ENCODE measurements at regions not wholly inside any gene's neighbourhood (a gene's known extent, or its start where the extent isn't known, plus 50 kb on each side); places are given as distances from the start of the nearest gene placed in this dataset.

DNA sequence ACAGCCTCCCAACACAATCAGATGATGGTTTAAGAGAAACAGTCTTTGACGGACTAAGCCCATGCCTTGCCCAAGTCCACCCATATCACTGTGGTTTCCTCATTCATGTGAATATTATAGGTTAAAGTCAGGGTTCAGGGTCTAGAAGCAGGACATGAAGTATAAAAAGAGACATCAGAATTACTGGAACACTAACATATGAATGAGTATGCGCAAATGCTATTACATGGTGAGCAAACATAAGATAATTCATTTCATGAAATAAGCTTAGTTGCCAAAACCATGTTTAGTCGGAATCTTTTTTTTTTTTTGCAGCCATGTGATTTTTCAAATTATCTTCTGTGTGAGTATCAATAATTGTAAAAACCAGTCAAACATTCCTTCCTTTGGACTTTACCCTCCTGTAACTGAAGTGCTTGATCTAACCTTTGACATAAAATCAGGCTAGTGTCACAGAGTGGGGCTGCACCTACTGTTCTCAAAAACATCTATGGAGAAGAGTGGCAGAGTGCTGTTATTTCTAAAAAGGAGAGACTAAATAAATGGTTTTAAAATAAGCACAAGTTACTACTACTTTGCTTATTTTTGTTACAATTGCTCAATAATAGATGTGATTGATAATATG, 84.9 kb upstream of the NRIP1 start:
- ChIA-PET POLR2A (no interaction called here), CTCF (no interaction called here)

DNA sequence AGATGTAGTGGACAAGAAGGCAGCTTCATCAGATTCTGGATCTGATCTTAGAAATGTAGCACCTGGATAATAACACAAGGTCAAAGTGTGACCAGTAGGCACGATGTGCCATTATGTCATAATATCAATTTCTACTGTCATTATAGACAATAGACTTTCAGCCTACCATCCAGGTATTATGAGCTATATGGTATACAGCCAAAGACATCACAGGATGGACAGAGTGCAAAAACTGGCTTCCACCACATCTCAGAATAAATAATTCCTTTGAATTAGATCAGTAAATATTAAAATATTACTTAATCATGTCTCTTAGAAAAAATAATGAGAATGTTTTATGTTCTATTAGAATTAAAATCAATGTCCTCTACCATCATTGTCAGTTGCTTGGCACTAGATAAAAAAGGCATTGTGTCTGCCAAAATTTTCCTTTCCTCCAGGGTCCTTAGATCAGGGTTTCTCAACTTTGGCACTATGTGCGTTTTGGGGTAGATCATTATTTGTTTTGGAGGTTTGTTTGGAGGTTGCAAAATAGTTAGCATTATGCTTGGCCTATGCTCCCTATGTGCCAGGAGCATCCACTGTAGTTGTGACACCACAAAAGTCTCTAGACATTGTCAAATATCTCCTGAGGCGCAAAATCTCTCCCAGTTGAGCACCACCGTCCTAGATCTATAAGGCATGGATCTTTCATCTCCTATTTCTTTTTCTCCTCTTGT, 86.7 kb upstream of the NRIP1 start:
- CTCF ChIA-PET, result no interaction called here
- POLR2A ChIA-PET, result interaction anchor here (0.6 kb wide), 1 partner anchor 23 kb away, joined by 4 read pairs; no protein-coding TSS in a partner anchor

DNA sequence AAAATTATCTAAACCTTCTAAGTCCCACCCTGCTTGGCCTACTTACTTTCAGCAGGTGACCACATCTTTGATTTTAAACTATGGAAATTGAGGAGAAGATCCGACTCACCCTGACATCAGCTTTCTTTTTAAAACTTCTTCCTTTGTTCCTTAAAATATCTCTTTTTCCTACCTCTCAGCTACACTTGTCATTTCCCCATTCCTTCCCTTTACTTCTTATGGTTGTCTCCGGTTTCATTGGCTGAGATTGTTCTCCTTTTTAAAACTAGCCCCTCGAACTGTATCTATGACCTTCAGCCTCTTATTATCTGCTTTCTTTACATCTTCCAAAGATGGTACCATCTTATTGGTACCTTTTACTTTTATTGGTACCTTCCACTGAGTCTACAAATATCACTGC, 87.8 kb upstream of the NRIP1 start:
- ChIA-PET POLR2A (no interaction called here), CTCF (no interaction called here)

DNA sequence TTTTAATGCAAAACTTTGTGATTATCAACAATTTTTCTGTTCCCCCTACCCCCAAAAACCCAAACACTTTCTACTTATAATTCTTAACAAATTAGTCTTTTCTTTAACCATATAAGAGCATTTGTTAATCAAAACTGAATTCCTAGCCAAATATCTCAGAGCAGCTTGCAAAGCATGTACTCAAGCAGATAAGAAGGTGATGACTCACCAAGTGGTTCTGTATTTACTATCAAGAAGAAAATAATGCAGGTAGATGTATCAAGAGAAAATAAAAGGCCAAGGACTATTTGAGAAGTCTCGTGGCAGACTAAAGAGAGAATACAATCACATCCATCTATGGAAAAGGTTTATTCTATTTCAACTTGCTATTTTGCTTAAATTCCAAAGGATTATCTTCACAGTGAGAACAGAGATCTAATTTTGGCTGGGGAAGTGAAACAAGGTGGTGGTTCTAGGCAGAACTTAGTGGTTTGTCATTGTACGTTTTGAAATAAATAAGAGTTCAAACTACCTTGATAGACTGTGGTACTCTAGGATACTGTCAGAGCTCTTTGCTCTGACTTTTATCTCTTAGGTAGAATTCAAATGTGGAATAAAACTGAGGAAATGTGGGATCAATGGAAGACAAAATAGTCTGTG, 94.7 kb upstream of the NRIP1 start:
- CTCF ChIA-PET, result no interaction called here
- POLR2A ChIA-PET, result no interaction called here

DNA sequence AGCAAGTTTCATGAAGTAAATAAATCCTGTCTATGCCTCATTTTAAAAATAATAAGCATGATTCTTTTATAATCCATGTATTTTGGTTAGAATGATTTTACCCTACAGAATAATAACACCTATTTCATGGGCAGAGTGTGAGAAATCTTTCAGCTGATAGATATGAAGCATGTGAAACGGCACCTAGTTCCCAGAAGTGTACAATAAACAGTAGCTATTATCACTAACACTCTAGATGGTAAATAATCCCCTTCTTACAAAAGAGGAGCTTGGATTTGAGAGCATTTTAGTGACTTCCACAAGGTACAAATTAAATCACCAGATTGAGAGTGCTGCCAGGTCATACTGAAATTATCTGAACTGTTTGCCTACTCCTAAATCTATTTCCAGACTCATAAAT, 95.3 kb upstream of the NRIP1 start:
- POLR2A ChIA-PET, result no interaction called here
- CTCF ChIA-PET, result no interaction called here

DNA sequence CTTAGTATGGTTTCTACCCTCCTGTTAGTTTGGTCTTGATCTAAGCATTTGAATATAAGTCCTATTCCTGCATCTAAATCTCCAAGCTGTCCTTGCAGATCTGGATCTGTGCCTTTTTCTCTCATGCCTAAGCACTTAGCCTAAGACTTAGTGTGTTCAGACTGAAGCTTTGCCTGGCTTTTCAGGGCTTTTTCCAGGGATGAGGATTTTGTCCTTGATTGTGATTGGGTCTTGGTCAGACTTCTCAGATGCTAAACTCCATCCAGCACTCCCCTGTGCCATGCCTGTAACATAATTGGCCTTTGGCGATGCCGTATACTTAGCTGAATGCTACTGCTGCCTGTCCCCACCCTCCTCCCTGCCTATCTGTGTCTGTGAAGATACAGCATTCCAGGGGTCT, 98.1 kb upstream of the NRIP1 start:
- ChIA-PET CTCF (no interaction called here), POLR2A (no interaction called here)

DNA sequence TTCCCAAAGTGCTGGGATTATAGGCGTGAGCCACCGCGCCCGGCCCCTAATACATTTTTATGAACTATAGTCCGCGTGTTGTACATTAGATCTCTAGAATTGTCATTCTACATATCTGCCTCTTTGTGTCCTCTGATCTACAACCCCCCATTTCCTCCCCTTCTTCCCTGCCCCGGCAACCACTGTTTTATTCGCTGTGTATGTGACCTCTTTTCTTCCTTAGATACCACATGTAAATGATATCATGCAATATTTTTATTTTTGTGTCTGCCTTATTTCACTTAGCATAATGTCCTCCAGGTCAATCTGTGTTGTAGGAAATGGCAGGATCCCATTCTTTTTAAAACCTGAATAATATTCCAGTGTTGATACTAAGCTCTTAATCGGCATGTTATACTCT, 99.5 kb upstream of the NRIP1 start:
- CTCF ChIA-PET, result no interaction called here
- POLR2A ChIA-PET, result no interaction called here

DNA sequence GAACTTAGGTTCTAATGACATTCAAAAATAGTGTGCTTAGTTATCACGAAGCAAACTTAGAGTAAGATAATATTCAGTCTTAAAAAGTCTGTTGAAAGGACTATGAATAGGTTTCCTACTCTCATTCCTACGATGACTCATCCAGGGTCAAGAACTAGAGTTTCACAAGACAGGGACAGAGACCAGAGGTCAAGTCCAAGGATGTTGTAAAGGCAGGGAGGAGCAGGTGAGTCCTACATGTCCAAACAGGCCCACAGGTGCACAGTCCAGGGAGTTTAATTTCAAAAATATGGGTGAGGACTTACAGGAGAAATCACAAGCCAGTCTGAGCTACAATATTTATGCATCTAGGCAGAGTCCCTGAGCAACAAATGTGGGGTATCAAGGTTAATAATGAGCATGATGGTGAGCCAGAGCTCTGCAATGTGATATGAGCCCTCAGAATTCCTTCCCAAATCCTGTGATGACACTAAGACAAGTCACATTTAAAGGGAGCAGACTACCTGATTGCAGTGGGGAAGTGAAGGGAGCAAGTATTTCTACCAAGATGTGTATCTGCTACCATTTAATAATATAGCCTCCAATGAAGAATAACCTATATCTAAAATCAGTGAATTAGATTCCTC, 100.0 kb upstream of the NRIP1 start:
- CTCF ChIA-PET, result no interaction called here
- POLR2A ChIA-PET, result no interaction called here

DNA sequence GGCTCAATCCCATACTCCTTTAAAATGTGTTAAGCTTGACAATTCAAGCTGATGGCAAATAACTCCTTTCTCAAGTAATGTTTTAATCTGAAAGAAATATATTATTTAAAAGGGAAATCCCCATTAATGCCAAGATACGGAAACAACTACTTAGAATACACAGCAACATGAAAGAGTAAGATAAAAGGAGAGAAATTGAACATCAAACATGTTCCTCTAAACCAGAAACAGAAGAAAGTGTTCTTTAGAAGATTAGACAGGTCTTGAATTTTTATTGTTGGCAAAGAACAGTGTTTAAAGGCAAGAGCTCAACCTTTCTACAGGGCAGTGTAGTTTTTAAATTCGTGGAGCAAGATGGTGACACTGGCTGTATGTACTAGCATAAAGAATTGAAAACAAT, 105.8 kb upstream of the NRIP1 start:
- CTCF ChIA-PET, result no interaction called here
- POLR2A ChIA-PET, result no interaction called here

DNA sequence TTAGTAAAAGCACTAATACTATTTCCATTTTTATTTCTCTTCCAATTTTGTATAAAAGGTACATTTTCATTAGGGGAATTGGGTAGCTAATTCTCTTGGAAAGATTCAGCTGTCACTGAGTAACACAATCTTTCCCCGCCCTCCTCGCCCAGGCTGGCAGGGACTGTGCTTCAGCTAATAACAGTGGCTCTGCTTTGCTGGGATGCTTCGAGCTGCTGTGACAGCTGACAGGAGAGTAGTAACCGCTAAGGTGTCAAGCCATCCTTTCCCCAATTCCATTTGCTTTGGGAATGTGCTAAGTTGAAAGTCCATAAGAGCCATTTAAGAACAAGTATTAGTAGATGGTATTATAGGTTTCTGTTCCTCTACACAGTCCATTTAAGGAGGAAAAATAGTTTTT, 106.7 kb upstream of the NRIP1 start:
- ChIA-PET POLR2A (no interaction called here), CTCF (no interaction called here)

DNA sequence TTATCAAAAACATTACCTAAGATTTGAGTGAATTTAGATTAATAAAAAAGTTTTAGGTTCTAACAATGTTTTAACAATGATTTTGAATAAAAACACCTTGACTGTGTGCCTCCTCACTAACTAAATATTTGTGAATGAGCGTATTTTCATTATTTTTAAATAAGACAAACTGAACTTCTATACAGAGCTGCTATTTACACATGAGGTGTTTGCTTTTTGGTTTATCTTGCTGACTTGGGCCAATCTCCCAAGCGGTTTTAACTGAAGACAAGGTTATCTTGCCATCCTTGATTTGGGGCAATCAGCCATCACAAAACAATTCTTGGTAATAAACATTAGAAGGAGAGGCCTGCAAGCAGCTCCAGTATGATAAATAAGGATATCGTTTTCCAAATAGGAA, 108.2 kb upstream of the NRIP1 start:
- ChIA-PET CTCF (no interaction called here), POLR2A (no interaction called here)

DNA sequence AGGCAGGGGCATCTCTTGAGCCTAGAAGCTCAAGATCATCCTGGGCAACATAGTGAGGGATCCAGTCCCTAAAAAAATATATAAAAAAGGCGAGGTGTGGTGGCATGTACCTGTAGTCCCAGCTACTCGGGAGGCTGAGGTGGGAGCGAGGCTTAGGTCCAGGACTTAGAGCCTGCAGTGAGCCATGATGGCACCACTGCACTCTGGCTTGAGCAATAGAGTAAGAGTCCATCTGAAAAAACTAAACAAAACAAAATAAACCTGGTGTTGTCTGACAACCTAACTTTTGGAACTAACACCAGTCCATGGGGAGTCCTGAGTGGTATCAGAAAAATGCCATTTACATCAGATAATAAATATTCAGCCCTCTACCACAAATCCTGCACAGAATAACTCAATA, 110.1 kb upstream of the NRIP1 start:
- CTCF ChIA-PET, result no interaction called here

DNA sequence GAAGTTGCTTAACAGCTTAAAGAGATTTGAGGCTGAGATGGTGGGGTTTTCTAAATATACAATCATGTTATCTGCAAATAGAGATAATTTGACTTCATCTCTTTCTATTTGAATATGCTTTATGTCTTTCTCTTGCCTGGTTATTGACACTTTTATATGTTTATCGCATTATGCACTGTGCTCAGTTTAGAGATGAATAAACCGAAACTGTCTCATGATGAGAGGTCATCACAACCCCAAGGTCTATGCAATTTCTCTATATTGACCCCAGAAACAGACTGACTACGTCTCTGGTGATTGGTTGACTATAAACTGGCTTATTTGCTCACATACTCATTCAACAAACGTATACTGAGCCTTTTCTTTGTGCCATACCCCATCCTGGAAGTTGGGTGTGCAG, 117.9 kb upstream of the NRIP1 start:
- CTCF ChIA-PET, result no interaction called here

More for the DNA sequence above, 110.1 kb upstream of the NRIP1 start:
- POLR2A ChIA-PET, result interaction anchor here (0.6 kb wide), 1 partner anchor 24 kb away, joined by 4 read pairs; no protein-coding TSS in a partner anchor

DNA sequence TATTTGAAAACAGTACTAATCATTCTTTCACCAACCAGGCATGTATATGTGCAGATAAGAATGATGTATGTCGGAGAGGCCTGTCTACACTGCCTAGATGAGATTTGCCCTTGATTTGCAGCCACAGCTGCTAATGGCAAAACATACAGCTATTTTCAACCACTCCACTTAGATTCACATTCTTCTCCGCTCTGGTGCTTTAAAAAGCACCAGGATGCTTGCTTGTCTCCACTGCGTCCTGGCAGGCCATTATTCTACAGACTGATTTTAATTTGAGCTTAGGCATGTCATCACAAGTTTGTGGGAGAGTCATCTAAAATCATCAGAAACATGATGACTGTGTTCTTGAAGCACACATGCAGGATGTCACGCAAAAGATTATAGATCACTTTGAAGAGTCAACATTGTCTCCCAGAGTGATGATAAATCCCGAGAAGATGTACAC, 119.0 kb upstream of the NRIP1 start:
- ChIA-PET CTCF (no interaction called here), POLR2A (no interaction called here)

More for the DNA sequence above, 117.9 kb upstream of the NRIP1 start:
- POLR2A ChIA-PET, result no interaction called here

DNA sequence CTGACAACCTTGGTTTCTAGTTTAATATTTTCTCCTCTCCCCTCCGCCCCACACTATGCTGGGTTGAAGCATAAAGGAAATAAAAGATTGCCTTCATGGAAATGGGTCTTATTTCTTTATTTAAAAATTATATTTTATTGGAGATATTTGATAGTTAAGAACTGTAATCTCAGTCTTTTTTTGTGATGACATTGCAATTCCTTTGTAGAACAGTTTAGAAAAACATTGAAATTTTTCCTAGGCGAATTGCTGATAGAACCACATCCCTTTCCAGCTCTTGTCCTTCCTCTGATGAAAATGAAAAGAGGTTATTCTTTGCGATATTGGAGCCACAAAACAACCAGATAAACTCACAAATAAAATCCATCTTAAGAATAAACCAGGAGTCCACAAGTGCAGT, 125.6 kb upstream of the NRIP1 start:
- ChIA-PET CTCF (no interaction called here), POLR2A (no interaction called here)

DNA sequence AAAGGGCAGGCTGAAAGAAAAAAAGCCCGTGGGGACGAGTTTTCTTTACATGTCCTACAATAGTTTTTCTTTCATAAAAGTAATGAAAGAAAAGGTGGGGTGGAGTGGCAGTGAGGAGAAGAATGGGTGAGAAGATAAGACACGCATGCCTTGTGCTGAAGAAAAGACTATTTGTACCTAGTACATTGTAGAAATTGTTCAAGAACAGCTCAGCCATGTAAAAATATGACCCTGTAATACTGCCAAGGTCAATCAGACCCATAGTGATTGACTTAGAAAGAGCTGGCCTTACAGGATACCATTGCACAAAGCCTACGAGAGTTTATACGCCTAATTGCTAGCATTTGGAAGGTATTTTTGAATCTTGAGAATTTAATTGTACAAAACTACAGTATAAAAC, 126.0 kb upstream of the NRIP1 start:
- ChIA-PET POLR2A (no interaction called here), CTCF (no interaction called here)

DNA sequence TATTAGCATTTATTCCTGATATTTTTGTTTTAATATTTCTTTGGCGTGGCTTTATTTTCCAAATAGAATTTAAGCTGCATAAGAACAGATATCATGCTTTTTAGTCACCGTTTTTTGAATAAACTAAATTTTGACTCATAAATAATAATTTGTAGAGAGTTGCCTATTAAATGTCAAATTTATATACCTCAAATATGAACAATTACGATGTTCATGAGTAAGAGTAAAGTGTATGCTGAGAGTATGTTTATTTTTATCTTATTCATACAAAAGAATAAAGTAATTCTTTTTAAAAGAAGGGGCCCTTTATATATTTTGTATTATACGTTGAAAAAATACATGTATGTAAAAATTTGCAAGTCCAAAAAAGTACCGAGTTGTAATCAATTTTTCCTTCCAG, 126.5 kb upstream of the NRIP1 start:
- ChIA-PET POLR2A (no interaction called here), CTCF (no interaction called here)

DNA sequence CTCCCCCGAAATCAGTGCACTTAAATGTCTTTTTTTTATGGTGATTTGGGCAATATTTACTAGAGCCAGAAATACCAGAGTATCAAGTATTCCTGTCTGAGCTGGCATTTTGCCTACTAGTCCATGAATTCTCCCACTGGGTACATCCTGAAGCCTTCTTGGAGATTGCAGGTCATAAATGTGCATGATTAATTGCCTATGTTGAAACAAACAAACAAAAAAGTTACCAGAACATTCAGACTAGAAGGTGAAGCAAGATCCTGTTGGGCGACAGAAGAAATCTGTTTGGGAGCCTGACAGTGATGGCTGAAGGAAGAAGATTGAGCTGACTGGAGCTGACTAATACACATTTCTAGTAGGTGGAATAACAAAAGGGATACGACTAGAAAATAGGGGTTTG, 127.4 kb upstream of the NRIP1 start:
- ChIA-PET POLR2A (no interaction called here), CTCF (no interaction called here)

DNA sequence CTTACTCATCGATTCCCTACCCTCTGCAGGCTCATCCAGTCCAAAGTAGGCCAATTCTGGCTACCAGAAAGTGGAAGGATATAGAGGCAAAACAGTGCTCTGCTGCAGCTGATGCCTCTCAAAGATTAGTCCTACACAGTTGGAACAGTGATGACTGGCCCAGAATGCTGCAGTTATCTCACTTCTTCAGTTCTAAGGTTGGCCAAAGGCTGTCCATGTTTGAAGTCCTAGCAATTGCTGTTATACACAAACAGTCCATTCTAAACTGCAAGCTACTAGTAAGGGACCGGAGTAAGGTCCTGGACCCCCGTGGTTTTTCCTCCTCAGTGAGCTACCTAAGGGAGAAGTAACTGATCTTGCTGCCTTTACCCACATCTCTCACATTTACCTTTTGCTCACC, 129.1 kb upstream of the NRIP1 start:
- ChIA-PET POLR2A (no interaction called here), CTCF (no interaction called here)

DNA sequence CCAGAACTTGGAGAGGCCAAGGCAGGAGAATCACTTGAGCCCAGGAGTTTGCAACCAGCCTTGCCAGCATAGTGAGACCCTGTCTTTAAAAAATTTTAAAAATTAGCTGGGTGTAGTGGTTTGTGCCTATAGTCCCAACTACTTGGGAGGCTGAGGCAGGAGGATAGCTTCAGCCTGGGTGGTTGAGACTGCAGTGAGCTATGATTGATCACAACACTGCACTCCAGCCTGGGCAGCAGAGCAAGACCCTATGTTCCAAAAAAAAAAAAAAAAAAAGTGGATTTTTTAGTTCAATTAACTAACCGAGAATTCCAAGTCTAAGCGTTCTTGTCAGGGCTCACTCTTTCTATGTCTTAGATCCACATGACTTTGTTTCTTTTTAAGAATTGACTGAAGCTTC, 130.3 kb upstream of the NRIP1 start:
- ChIA-PET CTCF (interaction anchor here (0.6 to 0.7 kb wide), 2 partner anchors 218 to 482 kb away, joined by 3 read pairs; no protein-coding TSS in a partner anchor), POLR2A (no interaction called here)

DNA sequence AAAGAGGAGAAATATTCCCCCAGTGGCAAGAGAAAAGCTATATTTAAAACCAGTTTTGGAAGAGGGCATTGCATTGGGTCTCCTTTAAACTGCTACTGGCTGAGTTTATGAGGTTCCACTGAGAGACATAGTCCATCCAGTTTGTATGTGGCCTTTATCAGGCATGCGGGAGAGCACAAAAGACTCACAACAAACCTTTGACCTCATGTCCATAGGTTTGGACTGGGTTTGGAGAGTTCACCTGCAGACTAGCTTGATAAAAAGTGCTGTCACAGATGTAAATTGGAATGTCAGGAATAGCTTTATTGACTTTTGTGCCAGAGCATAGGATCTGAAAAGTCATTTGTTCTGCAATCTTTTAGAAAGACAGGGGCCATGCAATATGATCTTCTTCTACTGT, 131.0 kb upstream of the NRIP1 start:
- ChIA-PET CTCF (interaction anchor here (0.6 to 0.7 kb wide), 2 partner anchors 218 to 481 kb away, joined by 3 read pairs; no protein-coding TSS in a partner anchor), POLR2A (no interaction called here)

Data from activated CD8-positive, alpha-beta memory T cell treated with anti-CD3 and anti-CD28 coated beads for 36 hours (primary cell).